Neural progenitor cell (in vitro differentiated cells): ENCODE measurements at regions not wholly inside any gene's neighbourhood (a gene's known extent, or its start where the extent isn't known, plus 50 kb on each side); places are given as distances from the start of the nearest gene placed in this dataset.
A peak's percentile ranks its signal among the peaks of the same experiment; 100 is the strongest.

Source experiments
- DNase-seq: peaks from one replicate; pipeline ENCODE4 v3.0.0-alpha.2; 2016; ENCODE audit warnings: low spot score
- H2AFZ ChIP-seq: fragments of 200-600 bp; sonication (generic); replicated peaks from 2 replicates; pipeline ENCODE4 v1.6.1; 2016; ENCODE audit warnings: antibody characterized with exemption
- H3F3A ChIP-seq: fragments of 200-600 bp; sonication (generic); 2 replicates; pipeline ENCODE4 v1.6.1; 2016; ENCODE audit warnings: antibody characterized with exemption, low read depth
- H3K27ac ChIP-seq: fragments of 200-600 bp; sonication (generic); 2 replicates; pipeline ENCODE4 v1.5.1; 2016; ENCODE audit warnings: mild to moderate bottlenecking
- H3K27me3 ChIP-seq: fragments of 200-600 bp; sonication (generic); 2 replicates; pipeline ENCODE4 v1.6.1; 2016; ENCODE audit warnings: mild to moderate bottlenecking, moderate library complexity
- H3K36me3 ChIP-seq: fragments of 200-600 bp; sonication (generic); 2 replicates; pipeline ENCODE4 v1.5.1; 2016
- H3K4me1 ChIP-seq: fragments of 200-600 bp; sonication (generic); 2 replicates; pipeline ENCODE4 v1.6.1; 2016; ENCODE audit warnings: mixed run types
- H3K4me2 ChIP-seq: fragments of 200-600 bp; sonication (generic); 2 replicates; pipeline ENCODE4 v1.6.1; 2016
- H3K4me3 ChIP-seq: fragments of 200-600 bp; sonication (generic); 2 replicates; pipeline ENCODE4 v1.5.1; 2016
- H3K79me2 ChIP-seq: fragments of 200-600 bp; sonication (generic); 2 replicates; pipeline ENCODE4 v1.6.1; 2016; ENCODE audit warnings: low read depth
- H3K9ac ChIP-seq: fragments of 200-600 bp; sonication (generic); 2 replicates; pipeline ENCODE4 v1.6.1; 2016
- H3K9me3 ChIP-seq: fragments of 200-600 bp; sonication (generic); 2 replicates; pipeline ENCODE4 v1.5.1; 2016; ENCODE audit warnings: low read depth
- H4K20me1 ChIP-seq: fragments of 200-600 bp; sonication (generic); 2 replicates; pipeline ENCODE4 v1.6.1; 2016; ENCODE audit warnings: low read depth
- H3K27ac Mint-ChIP-seq: 3 replicates; pipeline ENCODE4 v1.8.0; 2021; ENCODE audit warnings: mixed read lengths
- H3K27me3 Mint-ChIP-seq: 2 replicates; pipeline ENCODE4 v1.8.0; 2022; ENCODE audit warnings: low read depth, mild to moderate bottlenecking, inconsistent platforms, moderate library complexity, mixed read lengths; ENCODE audit not compliant: insufficient read depth
- H3K36me3 Mint-ChIP-seq: 3 replicates; pipeline ENCODE4 v1.8.0; 2021; ENCODE audit warnings: mixed read lengths
- H3K4me1 Mint-ChIP-seq: 3 replicates; pipeline ENCODE4 v1.8.0; 2021; ENCODE audit warnings: mixed read lengths
- H3K4me3 Mint-ChIP-seq: 3 replicates; pipeline ENCODE4 v1.8.0; 2021; ENCODE audit warnings: mild to moderate bottlenecking, moderate library complexity, mixed read lengths
- H3K9me3 Mint-ChIP-seq: 3 replicates; pipeline ENCODE4 v1.8.0; 2020; ENCODE audit warnings: mixed read lengths
- CTCF ChIP-seq: fragments of 200-600 bp; sonication (generic); IDR thresholded peaks from 2 replicates; pipeline ENCODE4 v1.5.1; 2017; ENCODE audit warnings: antibody characterized with exemption, mild to moderate bottlenecking
- EZH2 ChIP-seq: fragments of 200-600 bp; sonication (generic); IDR thresholded peaks from 2 replicates; pipeline ENCODE4 v1.6.1; 2017; ENCODE audit warnings: antibody characterized with exemption, mild to moderate bottlenecking, moderate library complexity
- EZH2phosphoT487 ChIP-seq: fragments of 200-600 bp; sonication (generic); IDR thresholded peaks from 2 replicates; pipeline ENCODE4 v1.6.1; 2017; ENCODE audit warnings: antibody characterized with exemption

GRCh38 chr1:209349363-209350308 is 233.9 kb upstream of the CAMK1G start:
- Histone ChIP-seq H3K36me3 (no peaks in the 10 kb centered on the region), H3K9me3 (no peaks in the 10 kb centered on the region), H3K79me2 (no peaks in the 10 kb centered on the region), H2AFZ (no peak overlapping the region), H3F3A (no peaks in the 10 kb centered on the region), H3K4me1 (peaks cover 2% of the 10 kb centered on the region), H3K4me2 (no peak overlapping the region), H3K4me3 (no peak overlapping the region), H3K27ac (no peak overlapping the region), H3K27me3 (no peaks in the 10 kb centered on the region), H4K20me1 (no peaks in the 10 kb centered on the region), H3K9ac (no peak overlapping the region)
- Mint-ChIP-seq H3K27me3 (peaks cover 6% of the 10 kb centered on the region), H3K4me3 (no peak overlapping the region), H3K4me1 (peaks cover 38% of the 10 kb centered on the region), H3K27ac (no peak overlapping the region), H3K36me3 (no peaks in the 10 kb centered on the region), H3K9me3 (no peaks in the 10 kb centered on the region)
- DNase-seq, result peak; percentile 19
- TF ChIP-seq CTCF, result no peak

DNA sequence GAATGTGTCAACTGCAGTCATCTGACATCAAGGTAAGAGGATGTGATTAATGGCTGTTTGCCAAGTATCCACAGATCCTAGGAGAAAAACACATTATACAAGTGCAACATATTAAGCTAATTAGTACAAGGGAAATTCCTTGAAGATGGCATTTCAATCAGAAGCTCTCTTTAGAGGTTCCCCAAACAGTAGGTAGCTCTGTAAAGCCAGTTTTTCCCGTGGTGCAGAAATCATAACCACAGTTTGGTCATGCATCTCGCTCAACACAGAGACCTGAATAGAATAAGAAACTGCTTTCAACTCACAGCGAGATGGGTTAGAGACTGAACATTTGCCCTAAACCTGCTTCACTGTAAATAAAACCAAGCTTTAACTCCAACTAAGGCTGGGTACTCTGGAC is 230.5 kb upstream of the CAMK1G start:
- Mint-ChIP-seq H3K27ac (no peak overlapping the region), H3K27me3 (peaks cover 6% of the 10 kb centered on the region), H3K36me3 (no peaks in the 10 kb centered on the region), H3K4me3 (no peak overlapping the region), H3K4me1 (peaks cover 41% of the 10 kb centered on the region), H3K9me3 (no peaks in the 10 kb centered on the region)
- Histone ChIP-seq H3K4me3 (no peak overlapping the region), H2AFZ (no peak overlapping the region), H3K9ac (no peak overlapping the region), H3K4me1 (peaks cover 14% of the 10 kb centered on the region), H4K20me1 (no peaks in the 10 kb centered on the region), H3K9me3 (no peaks in the 10 kb centered on the region), H3K27me3 (no peaks in the 10 kb centered on the region), H3K79me2 (no peaks in the 10 kb centered on the region), H3K4me2 (no peak overlapping the region), H3K36me3 (no peaks in the 10 kb centered on the region), H3F3A (no peaks in the 10 kb centered on the region), H3K27ac (no peak overlapping the region)
- DNase-seq, result no peak
- TF ChIP-seq EZH2phosphoT487 (no peak), CTCF (no peak), EZH2 (no peak)

- Histone ChIP-seq H3K36me3 (no peaks in the 10 kb centered on the region), H4K20me1 (no peaks in the 10 kb centered on the region), H3K4me2 (no peak overlapping the region), H3K79me2 (no peaks in the 10 kb centered on the region), H2AFZ (peak overlapping the region; percentile 87), H3K27ac (no peak overlapping the region), H3K4me1 (peaks cover 14% of the 10 kb centered on the region), H3K9ac (no peak overlapping the region), H3F3A (no peaks in the 10 kb centered on the region), H3K27me3 (no peaks in the 10 kb centered on the region), H3K9me3 (no peaks in the 10 kb centered on the region), H3K4me3 (no peak overlapping the region)
- H3K9me3 Mint-ChIP-seq, result no peaks in the 10 kb centered on the region
- H3K4me1 Mint-ChIP-seq, result peaks cover 35% of the 10 kb centered on the region
- H3K36me3 Mint-ChIP-seq, result no peaks in the 10 kb centered on the region
- peak overlapping the region; percentile 58 for H3K4me3 Mint-ChIP-seq
- TF ChIP-seq EZH2phosphoT487 (no peak), CTCF (peak; percentile 89)
- H3K27ac Mint-ChIP-seq, result no peak overlapping the region
- peaks cover 6% of the 10 kb centered on the region for H3K27me3 Mint-ChIP-seq
- DNase-seq, result peak; percentile 94
Measured at GRCh38 chr1:209354111-209354839, 229.2 kb upstream of the CAMK1G start.
